K562 (cell line): ENCODE measurements at regions not wholly inside any gene's neighbourhood (a gene's known extent, or its start where the extent isn't known, plus 50 kb on each side); places are given as distances from the start of the nearest gene placed in this dataset.

ENCODE experiments used
- ATAC-seq: fragments of 200-7000 bp; cut with Tn5 transposase; 3 replicates; pipeline ENCODE4 v1.9.1; 2020; ENCODE audit warnings: moderate library complexity
- BruUV-seq: library from RNA; stranded (reverse); fragments of 400-500 nt; replicated peaks from 2 replicates; lab custom pipeline; 2021; lab: Mats Ljungman, UMichigan
- CTCF ChIA-PET: fragments of 300-600 bp; formaldehyde crosslinking; extraction: SDS; loops from one replicate; lab custom pipeline; 2021; ENCODE audit warnings: low intra/inter-chr PET ratio; lab: Yijun Ruan, JAX
- POLR2A ChIA-PET: fragments of 300-600, 350-650 bp; sonication (Branson Sonifier 250); formaldehyde crosslinking; extraction: SDS; loops from one replicate; lab custom pipeline; 2021; ENCODE audit warnings: antibody characterized with exemption, inconsistent platforms; lab: Yijun Ruan, JAX
- DNase-seq, 4 experiments: peaks; one replicate each; pipeline versions ENCODE4 v3.0.0 to v3.0.0-alpha.2; 2011 to 2018; ENCODE audit warnings: low spot score in 3 of 4, mixed read lengths in 3 of 4; ENCODE audit errors: extremely low read depth in 1 of 4
- FAIRE-seq: peaks from 2 replicates; lab custom pipeline; 2011; peaks lifted over from hg19 to GRCh38; lab: Jason Lieb, UNC
- H2AFZ ChIP-seq: 2 replicates; pipeline ENCODE4 v1.6.0; 2011; ENCODE audit warnings: low read depth, low read length, control low read depth, inconsistent platforms
- H3K27ac ChIP-seq: fragments of 200-600 bp; 3 replicates; pipeline ENCODE4 v1.8.0; 2011; ENCODE audit warnings: low read depth, mild to moderate bottlenecking, control low read depth, inconsistent platforms, low read length, moderate library complexity, mixed read lengths; ENCODE audit errors: extremely low read depth
- H3K27me3 ChIP-seq, 2 experiments: fragments of 300-600 bp in 1 of 2; 2 replicates in 1 of 2; 3 replicates in 1 of 2; pipeline versions ENCODE4 v1.6.0 to v1.8.0; 2011; ENCODE audit warnings: inconsistent platforms in 2 of 2, low read length in 2 of 2, mild to moderate bottlenecking in 1 of 2, mixed read lengths in 1 of 2, moderate library complexity in 1 of 2; ENCODE audit not compliant: control insufficient read depth in 2 of 2, insufficient read depth in 2 of 2
- H3K36me3 ChIP-seq: fragments of 300-600 bp; 3 replicates; pipeline ENCODE4 v1.8.0; 2011; ENCODE audit warnings: mild to moderate bottlenecking, low read length, inconsistent platforms; ENCODE audit not compliant: control insufficient read depth, insufficient read depth
- H3K4me1 ChIP-seq, 2 experiments: fragments of 200-600 bp in 1 of 2; replicated peaks in 1 of 2; 2 replicates in 1 of 2; 3 replicates in 1 of 2; pipeline versions ENCODE4 v1.5.1 to v1.8.0; 2011; ENCODE audit warnings: inconsistent platforms in 2 of 2, low read length in 2 of 2, mild to moderate bottlenecking in 1 of 2, mixed read lengths in 1 of 2, moderate library complexity in 1 of 2; ENCODE audit not compliant: control insufficient read depth in 2 of 2, insufficient read depth in 2 of 2
- H3K4me2 ChIP-seq: 2 replicates; pipeline ENCODE4 v1.6.1; 2011; ENCODE audit warnings: low read length, control low read depth, inconsistent platforms, mixed read lengths; ENCODE audit not compliant: insufficient read depth
- H3K4me3 ChIP-seq: fragments of 200-600 bp; sonication (generic), shearing (Covaris generic); 2 replicates; pipeline ENCODE4 v1.5.1; 2016; ENCODE audit warnings: control low read depth, inconsistent platforms
- H3K79me2 ChIP-seq: fragments of 200-600 bp; 3 replicates; pipeline ENCODE4 v1.8.0; 2011; ENCODE audit warnings: low read length, inconsistent platforms; ENCODE audit not compliant: control insufficient read depth, insufficient read depth
- H3K9ac ChIP-seq, 2 experiments: 2 replicates each; pipeline versions ENCODE4 v1.6.0 to v1.6.1; 2011; ENCODE audit warnings: low read depth in 2 of 2, low read length in 2 of 2, control low read depth in 1 of 2, inconsistent platforms in 1 of 2, mild to moderate bottlenecking in 1 of 2, mixed read lengths in 1 of 2; ENCODE audit not compliant: insufficient read depth in 1 of 2
- H3K9me1 ChIP-seq: one replicate; pipeline ENCODE4 v1.6.0; 2011; ENCODE audit warnings: inconsistent platforms, mild to moderate bottlenecking, low read length, moderate library complexity; ENCODE audit not compliant: control insufficient read depth, insufficient read depth
- H3K9me3 ChIP-seq: replicated peaks from 2 replicates; pipeline ENCODE4 v1.5.1; 2011; ENCODE audit warnings: low read depth, low read length, inconsistent platforms; ENCODE audit not compliant: control insufficient read depth, insufficient read depth
- H4K20me1 ChIP-seq: replicated peaks from 2 replicates; pipeline ENCODE4 v1.6.1; 2011; ENCODE audit warnings: low read length, inconsistent platforms, mixed read lengths; ENCODE audit not compliant: control insufficient read depth, insufficient read depth
- CBX5 ChIP-seq: IDR thresholded peaks from 2 replicates; pipeline ENCODE4 v1.6.1; 2014; ENCODE audit warnings: low read depth, borderline replicate concordance
- CREM ChIP-seq: IDR thresholded peaks from 2 replicates; pipeline ENCODE4 v1.6.1; 2014; ENCODE audit warnings: antibody characterized with exemption, low read depth
- ETV5 ChIP-seq: sonication (generic); formaldehyde crosslinking; IDR thresholded peaks from 2 replicates; pipeline ENCODE4 v1.4.0; 2020; ENCODE audit warnings: low read depth, mild to moderate bottlenecking, missing genetic modification reagents
- FUS ChIP-seq: fragments of 200-400 bp; formaldehyde crosslinking; optimal IDR thresholded peaks from 2 replicates; pipeline ENCODE3; 2017; ENCODE audit warnings: low read depth, low read length
- NFIC ChIP-seq: fragments of 450-650 bp; IDR thresholded peaks from 2 replicates; pipeline ENCODE4 v1.6.1; 2017; ENCODE audit warnings: mild to moderate bottlenecking, inconsistent platforms
- NFIX ChIP-seq: fragments of 250-450 bp; sonication (Bioruptor Pico); IDR thresholded peaks from 2 replicates; pipeline ENCODE4 v1.4.0; 2020; ENCODE audit warnings: low read depth, mild to moderate bottlenecking, moderate library complexity
- POLR2AphosphoS5 ChIP-seq: IDR thresholded peaks from 2 replicates; pipeline ENCODE4 v1.6.1; 2011; ENCODE audit warnings: mild to moderate bottlenecking, low read depth, low read length, moderate library complexity; ENCODE audit not compliant: control insufficient read depth, insufficient read depth
- POLR3G ChIP-seq: IDR thresholded peaks from 2 replicates; pipeline ENCODE4 v1.6.1; 2011; ENCODE audit not compliant: insufficient read length, insufficient replicate concordance; ENCODE audit errors: extremely low read depth
- RAD21 ChIP-seq, 2 experiments: fragments of 250-450 bp in 1 of 2; fragments of 450-650 bp in 1 of 2; sonication (Bioruptor Pico) in 1 of 2; formaldehyde crosslinking in 1 of 2; IDR thresholded peaks in 1 of 2; conservative IDR thresholded peaks in 1 of 2; 2 replicates each; pipeline versions ENCODE4 v1.4.0 to v1.8.0; 2020 to 2022; ENCODE audit warnings: mild to moderate bottlenecking in 2 of 2, moderate library complexity in 1 of 2
- SMAD1 ChIP-seq: fragments of 150-350 bp; IDR thresholded peaks from 2 replicates; pipeline ENCODE4 v1.6.1; 2014; ENCODE audit warnings: low read length, low read depth; ENCODE audit not compliant: partially characterized antibody
- ZNF253 ChIP-seq: fragments of 250-450 bp; sonication (Bioruptor Pico); conservative IDR thresholded peaks from 2 replicates; pipeline ENCODE4 v1.6.1; 2021; ENCODE audit warnings: mild to moderate bottlenecking
- ZNF57 ChIP-seq: fragments of 450-650 bp; formaldehyde crosslinking; IDR thresholded peaks from 2 replicates; pipeline ENCODE4 v1.4.0; 2020; ENCODE audit warnings: mild to moderate bottlenecking, moderate library complexity
- ZNF75A ChIP-seq: fragments of 450-650 bp; formaldehyde crosslinking; IDR thresholded peaks from 2 replicates; pipeline ENCODE4 v1.4.0; 2020; ENCODE audit warnings: mild to moderate bottlenecking
- WGBS: fragments of 100-300 bp; shearing (Covaris generic); methylation state at CpG from one replicate; pipeline ENCODE4 v1.1.6; 2016; ENCODE audit warnings: low coverage, mixed read lengths; ENCODE audit not compliant: insufficient coverage; ENCODE audit errors: missing lambda C conversion rate; 5-methylcytosine and 5-hydroxymethylcytosine counted together
- in situ Hi-C: fragments of 300-500 bp; cut with MboI; formaldehyde crosslinking; loops from 4 replicates; pipeline ENCODE4 v1.15.0; 2018; ENCODE audit warnings: inconsistent platforms, mixed read lengths
- intact Hi-C: fragments of 100-400 bp; cut with micrococcal nuclease; formaldehyde crosslinking; loops from 2 replicates; pipeline ENCODE4 v1.14.2; 2022

DNA sequence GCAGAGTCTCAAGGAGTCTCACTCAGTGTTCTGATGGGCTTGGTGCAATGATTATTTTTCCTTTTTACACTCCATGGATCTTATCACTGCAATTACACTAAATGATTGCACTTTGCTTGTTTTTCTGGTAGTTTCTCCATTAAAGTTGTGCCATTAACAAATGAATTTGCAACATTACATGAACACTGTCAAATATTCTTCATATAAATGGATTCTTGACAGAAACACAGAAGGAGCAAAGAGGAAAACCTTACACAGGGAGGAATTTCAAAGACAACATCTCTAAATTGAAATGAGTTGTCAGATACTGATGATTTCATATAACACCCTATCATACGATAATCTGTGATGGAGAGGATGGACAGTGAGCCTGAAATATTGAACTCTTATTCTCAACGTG lies 65.4 kb upstream of the CHST9 start:
- no TSS peak for BruUV-seq
- CTCF ChIA-PET: no interaction called here
- Histone ChIP-seq H3K9me1 (no peaks in the 10 kb centered on the region), H3K4me1 (no peaks in the 10 kb centered on the region), H3K36me3 (no peaks in the 10 kb centered on the region), H3K4me3 (no peak overlapping the region), H3K9me3 (no peaks in the 10 kb centered on the region), H3K27ac (no peak overlapping the region), H3K4me2 (no peak overlapping the region), H4K20me1 (no peaks in the 10 kb centered on the region), H3K79me2 (no peaks in the 10 kb centered on the region), H3K9ac (no peak overlapping the region)
- ATAC-seq: no peak
- intact Hi-C loops: no loop called here
- no peak for DNase-seq
- POLR2A ChIA-PET: no interaction called here
- 0% methylated on average over 2 of the region's 2 CpGs for WGBS
- TF ChIP-seq ZNF57 (CRISPR knock-in tag) (no peak), ZNF253 (CRISPR knock-in tag) (0 out of 2 replicates have a peak, but pooled peaks have one; percentile 34)
- TF ChIP-seq, all 486 proteins: peak for 1
- in situ Hi-C loops: no loop called here
- Histone ChIP-seq H2AFZ (no peak overlapping the region), H3K27me3 (no peaks in the 10 kb centered on the region)
- no peak for FAIRE-seq

DNA sequence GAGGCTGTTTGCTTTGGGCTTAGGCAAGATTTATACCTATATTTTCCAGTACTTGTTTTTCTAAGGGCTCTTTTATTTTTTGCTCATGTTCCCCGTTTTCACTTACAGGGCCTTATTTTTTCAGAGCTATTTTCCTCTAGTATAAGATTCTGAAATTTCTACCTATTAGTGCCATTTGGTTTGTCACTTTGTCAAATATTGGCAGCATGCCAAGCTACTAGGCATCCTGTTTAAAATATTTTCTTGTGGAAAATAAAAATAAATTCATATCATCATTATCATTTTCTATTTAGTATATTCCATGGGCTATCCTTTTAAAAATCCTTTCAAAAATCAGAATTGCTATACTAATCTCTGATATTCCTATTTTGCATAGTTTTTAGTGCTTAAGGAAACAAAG lies 64.8 kb upstream of the CHST9 start:
- 0% methylated on average over 1 of the region's 1 CpG for WGBS
- H3K9me3 ChIP-seq: no peaks in the 10 kb centered on the region
- ATAC-seq (no peak), DNase-seq (no peak), FAIRE-seq (no peak)
- intact Hi-C loops: no loop called here
- POLR2A ChIA-PET: no interaction called here
- no peaks in the 10 kb centered on the region for H3K27me3 ChIP-seq
- in situ Hi-C loops: no loop called here
- CTCF ChIA-PET: no interaction called here
- H3K4me2 ChIP-seq: no peak overlapping the region
- H3K4me1 ChIP-seq: no peaks in the 10 kb centered on the region
- no peak overlapping the region for H3K27ac ChIP-seq
- H3K9ac ChIP-seq: no peak overlapping the region
- no peak overlapping the region for H2AFZ ChIP-seq
- no peaks in the 10 kb centered on the region for H3K36me3 ChIP-seq
- no peak overlapping the region for H3K4me3 ChIP-seq
- H4K20me1 ChIP-seq: no peaks in the 10 kb centered on the region
- H3K9me1 ChIP-seq: no peaks in the 10 kb centered on the region
- BruUV-seq: no TSS peak
- no peak for TF ChIP-seq CBX5
- TF ChIP-seq ETV5 (CRISPR knock-in tag): no peak
- TF ChIP-seq POLR2AphosphoS5: no peak
- 0 out of 4 replicates have a peak, but pooled peaks of 1 of the 2 experiments have one; percentile 14 for TF ChIP-seq RAD21 (CRISPR knock-in tag; conservative IDR thresholded peaks at IDR 0.05 in 1 of 2, IDR thresholded peaks at IDR 0.05 in 1 of 2)
- no peak for TF ChIP-seq ZNF75A
- TF ChIP-seq CREM: no peak
- TF ChIP-seq NFIC: peak; percentile 98
- TF ChIP-seq FUS: peak; percentile 18
- no peak for TF ChIP-seq POLR3G
- peak; percentile 52 for TF ChIP-seq SMAD1
- TF ChIP-seq NFIX (CRISPR knock-in tag): peak; percentile 99
- no peaks in the 10 kb centered on the region for H3K79me2 ChIP-seq
